ENCODE measurements at regions not wholly inside any gene's neighbourhood (a gene's known extent, or its start where the extent isn't known, plus 50 kb on each side); places are given as distances from the start of the nearest gene placed in this dataset.

DNA sequence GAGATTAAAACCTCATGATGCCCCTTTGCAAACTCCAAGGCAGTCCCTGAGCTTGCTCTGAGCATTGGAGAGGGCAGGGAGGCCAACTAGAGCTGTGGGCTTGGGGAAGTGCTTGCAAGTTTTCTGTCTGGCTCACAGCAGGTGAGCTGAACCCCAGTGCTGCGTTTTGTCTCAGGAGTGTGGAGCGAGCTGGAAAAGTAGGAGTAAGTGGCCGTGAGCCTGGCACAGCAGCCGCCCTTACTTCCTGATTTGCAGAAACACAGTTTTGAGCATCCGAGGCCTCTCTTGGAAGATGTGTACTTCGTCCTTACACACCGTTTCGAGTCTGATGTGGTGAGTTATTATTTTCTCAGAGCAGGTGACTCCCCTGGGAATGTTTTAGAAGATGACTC, 221.2 kb upstream of the C1orf174 start:
- H3K27me3 ChIP-seq: no peaks in the 10 kb centered on the region
- no peaks in the 10 kb centered on the region for H3K9me3 ChIP-seq
- no peaks in the 10 kb centered on the region for H3K4me1 ChIP-seq
- no peak overlapping the region for H3K4me3 ChIP-seq (replicated peaks in 1 of 3)
- no peak overlapping the region for H3K27ac ChIP-seq
- WGBS, 2 donors: 74 to 79% methylated on average over 8 of the region's 8 CpGs
- intact Hi-C loops (cut with DNase I): no loop called here
- H3K36me3 ChIP-seq: no peaks in the 10 kb centered on the region
- TF ChIP-seq, protein P1, sequence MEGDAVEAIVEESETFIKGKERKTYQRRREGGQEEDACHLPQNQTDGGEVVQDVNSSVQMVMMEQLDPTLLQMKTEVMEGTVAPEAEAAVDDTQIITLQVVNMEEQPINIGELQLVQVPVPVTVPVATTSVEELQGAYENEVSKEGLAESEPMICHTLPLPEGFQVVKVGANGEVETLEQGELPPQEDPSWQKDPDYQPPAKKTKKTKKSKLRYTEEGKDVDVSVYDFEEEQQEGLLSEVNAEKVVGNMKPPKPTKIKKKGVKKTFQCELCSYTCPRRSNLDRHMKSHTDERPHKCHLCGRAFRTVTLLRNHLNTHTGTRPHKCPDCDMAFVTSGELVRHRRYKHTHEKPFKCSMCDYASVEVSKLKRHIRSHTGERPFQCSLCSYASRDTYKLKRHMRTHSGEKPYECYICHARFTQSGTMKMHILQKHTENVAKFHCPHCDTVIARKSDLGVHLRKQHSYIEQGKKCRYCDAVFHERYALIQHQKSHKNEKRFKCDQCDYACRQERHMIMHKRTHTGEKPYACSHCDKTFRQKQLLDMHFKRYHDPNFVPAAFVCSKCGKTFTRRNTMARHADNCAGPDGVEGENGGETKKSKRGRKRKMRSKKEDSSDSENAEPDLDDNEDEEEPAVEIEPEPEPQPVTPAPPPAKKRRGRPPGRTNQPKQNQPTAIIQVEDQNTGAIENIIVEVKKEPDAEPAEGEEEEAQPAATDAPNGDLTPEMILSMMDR (IDR thresholded peaks at IDR 0.05): no peak
- no peak for TF ChIP-seq POLR2A (IDR thresholded peaks at IDR 0.05)
- DNase-seq: no peak

GRCh38 chr1:4121834-4122512, 221.9 kb upstream of the C1orf174 start:
- DNase-seq: no peak
- no peaks in the 10 kb centered on the region for H3K36me3 ChIP-seq
- H3K27me3 ChIP-seq: no peaks in the 10 kb centered on the region
- H3K27ac ChIP-seq: no peak overlapping the region
- intact Hi-C loops (cut with DNase I): no loop called here
- no peaks in the 10 kb centered on the region for H3K4me1 ChIP-seq
- no peaks in the 10 kb centered on the region for H3K9me3 ChIP-seq
- 81 to 85% methylated on average over 17 to 19 of the region's 20 CpGs for WGBS, 2 donors
- TF ChIP-seq POLR2A (IDR thresholded peaks at IDR 0.05): no peak
- TF ChIP-seq, protein P1 (IDR thresholded peaks at IDR 0.05): no peak
- no peak overlapping the region for H3K4me3 ChIP-seq (replicated peaks in 1 of 3)

DNA sequence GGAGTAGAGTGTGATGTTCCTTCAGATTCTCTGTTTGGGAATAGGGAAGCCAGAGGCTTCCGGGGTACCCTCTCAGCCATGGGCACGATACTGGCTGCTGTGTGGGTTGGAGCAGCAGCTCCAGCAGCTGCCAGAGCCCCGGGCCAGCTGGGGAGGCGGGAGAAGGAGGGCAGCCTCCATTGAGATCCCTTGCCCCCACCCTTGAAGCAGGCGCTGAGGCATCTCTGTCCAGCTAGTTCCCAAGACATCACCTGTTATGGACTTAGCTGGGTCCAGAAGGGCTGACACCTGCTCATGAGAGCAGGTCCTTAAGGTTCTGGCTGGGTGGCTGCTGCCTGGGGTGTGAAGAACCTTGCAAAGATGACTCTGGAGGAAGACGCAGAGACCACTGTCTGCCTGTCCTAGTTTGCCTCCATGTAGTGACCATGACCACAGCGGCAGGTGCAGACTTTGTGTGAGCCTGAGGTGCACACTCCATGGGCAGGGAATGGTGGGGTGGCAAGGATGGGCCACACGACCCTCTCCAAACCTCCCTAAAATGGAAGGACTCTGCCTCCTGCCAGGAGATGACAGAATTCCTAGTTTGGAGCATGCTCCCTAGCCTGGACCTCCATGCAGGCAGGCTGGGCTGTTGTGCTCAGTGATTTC, 222.6 kb upstream of the C1orf174 start:
- Histone ChIP-seq H3K4me1 (no peaks in the 10 kb centered on the region), H3K36me3 (no peaks in the 10 kb centered on the region), H3K4me3 (replicated peaks in 1 of 3) (no peak overlapping the region), H3K27me3 (no peaks in the 10 kb centered on the region), H3K9me3 (no peaks in the 10 kb centered on the region), H3K27ac (no peak overlapping the region)
- intact Hi-C loops (cut with DNase I): no loop called here
- 84 to 90% methylated on average over 3 to 8 of the region's 8 CpGs for WGBS, 2 donors
- no peak for DNase-seq
- TF ChIP-seq POLR2A (IDR thresholded peaks at IDR 0.05): no peak
- TF ChIP-seq, protein P1 (IDR thresholded peaks at IDR 0.05): no peak

- H3K36me3 ChIP-seq: no peaks in the 10 kb centered on the region
- WGBS, 2 donors: 86 to 95% methylated on average over 4 to 6 of the region's 6 CpGs
- no peaks in the 10 kb centered on the region for H3K4me1 ChIP-seq
- no peaks in the 10 kb centered on the region for H3K9me3 ChIP-seq
- DNase-seq: no peak
- intact Hi-C loops (cut with DNase I): no loop called here
- no peak overlapping the region for H3K4me3 ChIP-seq (replicated peaks in 1 of 3)
- no peaks in the 10 kb centered on the region for H3K27me3 ChIP-seq
- no peak overlapping the region for H3K27ac ChIP-seq
- TF ChIP-seq POLR2A (IDR thresholded peaks at IDR 0.05): no peak
- TF ChIP-seq, protein P1 (IDR thresholded peaks at IDR 0.05): no peak
Observed at GRCh38 chr1:4124631-4125145, 224.6 kb upstream of the C1orf174 start.

GRCh38 chr1:4126251-4126650, 226.2 kb upstream of the C1orf174 start:
- H3K27me3 ChIP-seq: no peaks in the 10 kb centered on the region
- DNase-seq: no peak
- intact Hi-C loops (cut with DNase I): no loop called here
- H3K36me3 ChIP-seq: no peaks in the 10 kb centered on the region
- H3K4me3 ChIP-seq (replicated peaks in 1 of 3): no peak overlapping the region
- no peaks in the 10 kb centered on the region for H3K4me1 ChIP-seq
- no peak overlapping the region for H3K27ac ChIP-seq
- no peaks in the 10 kb centered on the region for H3K9me3 ChIP-seq
- no peak for TF ChIP-seq POLR2A (IDR thresholded peaks at IDR 0.05)
- TF ChIP-seq, protein P1 (IDR thresholded peaks at IDR 0.05): no peak
- 83 to 86% methylated on average over 9 of the region's 9 CpGs for WGBS, 2 donors

Measured in thyroid gland (tissue), 4 donors.